DMS114 treated with DMSO at 0.1 percent for 48 hours (cell line): ENCODE measurements at regions not wholly inside any gene's neighbourhood (a gene's known extent, or its start where the extent isn't known, plus 50 kb on each side); places are given as distances from the start of the nearest gene placed in this dataset.
"Not testable (repeated sequence)": the region's sequence is repeated elsewhere in the genome, so short reads cannot be mapped to it uniquely, and the experiment has no call there.

Experiments
- DNase-seq: peaks from one replicate; lab custom pipeline; 2025; ENCODE audit not compliant: unreplicated experiment; lab: John Stamatoyannopoulos, UW

- no peak for DNase-seq
Measured at GRCh38 chr17:77288115-77288619, 147.4 kb downstream of the SEC14L1 start.

GRCh38 chr17:77290759-77291558 lies 150.2 kb downstream of the SEC14L1 start:
- not testable (repeated sequence) for DNase-seq

- DNase-seq: no peak
Measured at GRCh38 chr17:77291591-77292386, 151.0 kb downstream of the SEC14L1 start.

GRCh38 chr17:77294761-77295160 lies 154.0 kb downstream of the SEC14L1 start:
- DNase-seq: no peak

- DNase-seq: no peak
Measured at GRCh38 chr17:77295241-77295853, 154.6 kb downstream of the SEC14L1 start.

GRCh38 chr17:77296769-77297409 lies 156.1 kb downstream of the SEC14L1 start:
- DNase-seq: no peak

DNA sequence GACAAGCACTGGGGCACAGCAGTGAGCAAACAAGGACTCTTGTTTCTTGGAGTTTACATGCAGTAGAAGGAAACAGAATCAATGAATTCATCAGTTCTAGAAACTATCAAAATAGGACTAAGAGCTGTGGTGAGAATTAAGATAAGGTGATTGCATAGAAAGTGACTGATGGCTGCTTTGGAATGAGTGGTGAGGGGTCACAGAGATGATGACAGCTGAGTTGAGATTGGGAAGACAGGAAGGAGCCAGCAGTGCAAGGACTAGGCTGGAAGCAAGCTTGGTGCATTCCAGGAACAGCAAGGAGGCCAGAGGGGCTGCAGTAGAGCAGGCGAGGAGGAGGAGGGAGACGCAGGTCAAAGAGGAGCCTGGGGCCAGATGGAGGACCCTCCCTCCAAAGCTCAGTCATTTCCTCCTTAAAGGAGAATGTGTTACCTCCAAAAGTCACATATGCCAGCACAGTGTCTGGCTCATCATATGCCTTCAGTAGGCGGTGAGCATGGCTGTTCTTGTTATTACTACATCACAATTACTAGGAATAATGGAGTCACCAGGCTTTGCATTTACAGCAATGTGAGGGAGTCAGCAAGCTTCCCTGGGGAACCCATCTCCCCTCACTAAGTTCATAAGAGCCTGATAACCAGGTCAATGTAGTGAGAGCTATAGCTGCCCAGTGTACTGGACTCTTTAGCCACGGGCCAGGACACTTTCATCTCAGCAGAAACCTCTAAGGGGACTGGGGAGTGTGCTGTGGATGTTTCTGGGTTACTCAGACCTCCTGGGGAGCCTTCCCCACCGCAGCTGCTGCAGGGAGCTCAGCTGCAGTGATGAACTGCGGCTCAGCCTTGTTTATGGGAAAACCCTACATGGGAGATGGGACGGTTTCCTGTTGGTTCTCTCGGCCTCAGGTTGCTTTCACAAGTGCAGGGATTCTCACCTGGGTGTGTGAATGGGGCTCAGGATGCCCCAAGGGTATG lies 157.2 kb downstream of the SEC14L1 start:
- DNase-seq: no peak

- DNase-seq: no peak
Measured at GRCh38 chr17:77298811-77299210, 158.0 kb downstream of the SEC14L1 start.

DNA sequence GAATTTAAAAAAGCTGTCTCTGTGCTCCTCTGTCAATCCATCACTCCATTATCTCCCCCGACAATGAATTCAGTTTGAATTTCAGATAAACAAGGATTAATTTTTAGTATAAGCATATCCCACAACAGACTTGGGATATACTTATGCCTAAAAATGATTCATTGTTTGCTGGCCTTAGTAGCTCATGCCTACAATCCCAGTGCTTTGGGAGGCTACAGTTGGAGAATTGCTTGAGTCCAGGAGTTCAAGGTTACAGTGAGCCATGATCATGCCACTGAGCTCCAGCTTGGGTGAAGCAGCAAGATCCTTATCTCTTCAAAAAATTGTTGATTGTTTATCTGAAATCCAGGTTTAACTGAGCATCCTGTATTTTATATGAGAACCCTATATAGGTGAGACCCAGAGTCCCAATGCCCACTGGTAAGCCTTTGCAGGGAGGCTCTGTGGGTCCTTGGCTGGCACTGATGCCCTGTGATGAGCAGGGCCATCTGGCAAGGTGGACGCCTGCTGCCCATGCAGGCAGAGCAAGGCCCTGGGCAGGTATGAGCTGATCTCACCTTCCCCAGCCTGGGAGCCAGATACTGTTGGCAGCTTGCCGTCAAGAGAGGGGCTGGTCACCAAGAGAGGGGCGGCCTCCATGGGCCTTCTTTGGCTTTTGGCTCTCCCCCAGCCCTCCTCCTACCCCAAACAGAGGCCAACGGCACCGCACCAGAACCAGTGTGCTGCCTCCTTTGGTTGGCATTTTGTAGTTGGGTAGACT lies 158.7 kb downstream of the SEC14L1 start:
- no peak for DNase-seq

DNA sequence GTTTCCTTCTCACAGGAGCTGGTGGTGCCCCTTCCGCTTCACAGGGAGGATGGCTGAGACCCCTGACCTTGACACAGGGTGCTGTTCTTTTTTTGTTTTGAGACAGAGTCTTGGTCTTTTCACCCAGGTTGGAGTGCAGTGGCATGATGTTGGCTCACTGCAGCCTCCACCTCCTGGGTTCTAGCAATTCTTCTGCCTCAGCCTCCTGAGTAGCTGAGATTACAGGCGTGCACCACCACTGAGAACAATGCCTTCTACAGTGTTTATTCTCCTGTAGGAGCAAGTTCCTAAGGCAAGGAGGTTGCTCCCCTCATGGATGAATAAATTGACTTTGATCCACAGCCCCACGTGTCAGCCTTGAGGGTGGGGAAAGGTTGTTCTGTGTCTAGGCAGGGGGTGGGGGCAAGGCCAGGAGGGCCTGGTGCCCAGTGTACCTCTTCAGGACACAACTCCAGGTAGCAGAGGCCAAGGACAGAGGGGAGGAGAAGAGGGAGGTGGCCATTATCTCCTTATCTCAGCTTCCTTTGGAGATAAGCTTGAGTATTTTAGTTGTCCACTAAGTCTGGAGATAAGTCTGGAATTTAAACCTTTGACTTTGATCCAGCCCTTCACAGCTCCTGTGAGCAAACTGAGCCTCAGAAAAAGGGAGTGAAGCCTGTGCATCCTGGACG lies 159.4 kb downstream of the SEC14L1 start:
- no peak for DNase-seq

DNA sequence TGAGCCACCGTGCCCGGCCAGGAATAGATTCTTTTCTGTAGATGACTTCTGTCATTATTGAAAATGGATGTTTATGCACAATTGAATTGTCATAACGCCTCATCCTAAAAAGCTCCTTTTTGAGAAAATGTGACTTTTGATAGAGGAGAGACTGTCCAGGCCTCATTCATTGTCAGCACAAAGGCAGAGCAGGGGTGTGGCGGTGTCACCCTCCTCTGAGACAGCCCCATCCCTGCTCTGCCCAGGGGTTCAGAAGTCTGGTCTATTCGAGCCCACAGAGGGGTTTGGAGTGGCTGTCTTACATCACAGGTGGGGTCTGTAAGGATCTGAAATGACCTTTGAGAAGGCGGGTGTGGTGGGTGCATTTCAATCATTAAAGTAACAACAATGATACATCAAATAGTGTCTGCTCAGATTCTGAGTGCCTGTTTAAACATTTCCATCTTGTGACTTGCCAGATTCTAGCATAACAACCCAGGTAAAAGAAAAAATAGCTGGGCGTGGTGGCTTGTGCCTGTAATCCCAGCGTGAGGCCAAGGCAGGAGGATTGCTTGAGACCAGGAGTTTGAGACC lies 161.0 kb downstream of the SEC14L1 start:
- no peak for DNase-seq

GRCh38 chr17:77302682-77303081 lies 161.9 kb downstream of the SEC14L1 start:
- DNase-seq: no peak

GRCh38 chr17:77303620-77304019 lies 162.9 kb downstream of the SEC14L1 start:
- DNase-seq: no peak

DNA sequence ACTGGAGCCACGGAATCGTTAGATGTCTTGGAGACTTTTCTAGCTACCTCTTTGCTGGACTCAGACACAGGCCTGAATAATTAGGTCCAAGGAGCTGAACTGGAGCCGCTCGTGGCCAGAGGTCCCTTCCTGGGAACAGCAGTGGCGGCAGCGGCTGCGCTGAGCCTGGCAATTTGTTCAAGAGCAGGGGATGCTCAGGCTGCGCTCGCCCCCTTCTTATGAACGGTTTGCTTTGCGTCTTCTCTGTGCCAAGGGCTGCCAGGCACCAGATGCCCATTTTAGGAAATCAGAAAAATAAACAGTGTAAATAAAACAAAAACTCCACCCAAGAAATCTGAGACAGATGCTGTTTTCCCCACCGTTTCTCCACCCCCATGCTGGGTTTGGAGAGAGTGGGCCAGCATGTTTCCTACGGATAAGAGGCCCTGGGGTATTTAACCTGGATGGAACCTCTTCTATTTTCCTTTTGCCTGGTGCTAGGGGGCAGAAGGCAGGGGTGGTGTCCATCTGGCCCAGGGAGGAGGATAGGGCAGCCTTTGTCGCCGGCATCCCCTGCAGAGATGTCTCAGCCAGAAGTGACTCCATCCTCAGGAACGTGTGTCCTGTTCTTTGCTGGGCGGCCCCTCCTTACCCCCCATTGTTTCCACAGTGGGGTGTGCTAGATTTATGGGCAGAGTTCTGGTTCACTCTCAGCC lies 163.4 kb downstream of the SEC14L1 start:
- DNase-seq: no peak

DNA sequence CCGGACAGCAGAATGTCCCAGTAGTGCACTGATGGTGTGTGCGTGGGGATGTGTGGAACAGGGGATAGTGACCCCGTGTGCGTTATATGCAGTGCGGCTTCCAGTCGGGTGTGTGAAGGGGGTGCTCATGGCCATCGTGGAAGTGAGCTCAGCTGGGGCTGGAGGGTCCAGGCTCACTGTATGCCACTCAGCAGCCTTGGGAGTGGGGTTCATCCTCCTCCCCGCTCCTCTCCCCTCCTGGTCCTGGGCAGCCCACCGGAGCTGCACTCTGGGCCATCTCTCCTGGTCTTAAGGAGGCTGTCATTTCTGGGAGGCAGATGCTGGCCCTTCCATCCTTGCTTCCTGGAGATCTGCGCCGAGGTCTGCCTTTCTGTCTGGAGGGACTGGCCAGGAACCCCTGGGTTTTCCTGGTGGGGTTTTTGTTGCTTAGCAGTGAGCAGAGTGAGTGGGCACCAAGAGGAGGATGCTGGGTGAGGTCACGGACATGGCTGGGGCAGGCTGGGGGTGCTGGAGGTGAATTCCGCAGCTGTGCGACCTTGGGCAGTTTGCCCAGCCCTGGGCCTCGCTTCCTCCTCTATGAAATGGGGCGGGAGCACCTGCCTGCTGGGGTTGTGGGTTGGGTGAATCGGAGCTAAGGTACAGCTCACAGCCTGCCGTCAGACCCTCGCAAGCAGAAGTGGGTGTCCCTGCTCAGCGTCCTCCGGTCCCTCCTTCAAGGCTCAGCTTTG lies 164.1 kb downstream of the SEC14L1 start:
- DNase-seq: no peak

DNA sequence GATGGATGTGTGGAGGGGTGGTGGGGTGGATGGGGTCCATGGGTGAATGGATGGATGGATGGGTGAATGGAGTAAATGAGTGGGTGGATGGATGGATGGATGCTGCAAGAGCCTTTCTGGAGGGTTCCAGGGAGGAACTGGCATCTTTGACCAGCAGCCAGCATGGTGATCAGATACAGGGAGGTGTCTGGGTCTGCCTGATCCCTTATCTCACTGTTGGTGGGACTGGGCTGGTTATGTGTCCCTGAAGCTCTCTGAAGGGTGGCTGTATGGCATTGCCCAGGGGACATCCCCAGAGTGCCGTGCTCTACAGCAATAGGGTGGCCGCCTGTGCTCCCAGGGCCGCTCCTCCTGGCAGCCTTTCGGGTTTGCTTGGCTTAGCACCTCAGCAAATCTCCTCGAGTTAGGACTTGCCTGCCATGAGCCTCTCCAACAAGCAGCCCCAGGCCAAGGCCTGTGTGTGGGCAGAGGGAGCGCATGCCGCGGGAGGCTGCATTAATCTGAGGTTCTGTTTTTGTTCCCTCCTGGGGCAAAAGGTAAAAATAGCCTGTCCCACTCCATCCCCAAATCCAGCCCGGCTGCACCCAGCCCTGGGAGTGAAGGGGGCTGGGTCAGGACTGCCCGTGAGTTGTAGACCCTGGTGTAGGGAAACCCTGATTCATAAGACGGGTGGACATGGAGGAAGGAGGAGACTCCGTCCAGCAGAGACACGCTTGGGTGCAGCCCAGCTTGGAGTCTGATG lies 165.4 kb downstream of the SEC14L1 start:
- DNase-seq: no peak
